Lower leg skin (tissue), 3 donors: ENCODE measurements at regions not wholly inside any gene's neighbourhood (a gene's known extent, or its start where the extent isn't known, plus 50 kb on each side); places are given as distances from the start of the nearest gene placed in this dataset.

Source experiments
- CTCF ChIP-seq, 3 donors: fragments of 450-650 bp; IDR thresholded peaks; one replicate each; pipeline ENCODE4 v1.5.1; 2016; ENCODE audit warnings: antibody characterized with exemption in 3 of 3, mild to moderate bottlenecking in 3 of 3, moderate library complexity in 2 of 3
- POLR2A ChIP-seq, 2 donors: fragments of 450-650 bp; IDR thresholded peaks; one replicate each; pipeline ENCODE4 v1.6.1; 2016 to 2017; ENCODE audit warnings: antibody characterized with exemption in 2 of 2, mild to moderate bottlenecking in 1 of 2, moderate library complexity in 1 of 2

- TF ChIP-seq CTCF (IDR thresholded peaks at IDR 0.05) = no peak
- no peak for TF ChIP-seq POLR2A (IDR thresholded peaks at IDR 0.05)
These were observed 229.2 kb downstream of the MFSD1 start for GRCh38 chr3:159030886-159031679.
